ENCODE measurements at regions not wholly inside any gene's neighbourhood (a gene's known extent, or its start where the extent isn't known, plus 50 kb on each side); places are given as distances from the start of the nearest gene placed in this dataset.

DNA sequence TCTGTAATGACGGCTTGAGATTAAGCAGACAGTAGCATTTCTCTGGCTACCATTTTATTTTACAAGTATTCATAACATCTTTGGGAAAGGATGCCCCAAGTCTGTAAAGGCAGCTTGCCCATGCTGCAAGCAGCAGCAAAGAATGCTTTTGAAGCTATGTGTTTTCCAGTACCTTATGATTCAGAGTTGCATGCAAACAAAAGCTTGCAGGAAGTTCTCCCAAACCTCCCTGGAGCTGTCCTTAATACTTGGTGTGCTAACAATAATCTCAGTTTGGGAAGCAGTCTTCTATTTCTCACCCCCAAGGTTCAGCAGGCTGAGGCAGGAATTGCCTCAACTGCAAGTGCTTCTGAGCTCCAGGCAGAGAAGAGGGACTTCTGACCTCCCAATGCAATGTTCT lies 60.8 kb downstream of the CCNA1 start:
- ATAC-seq = no peak
- H3K4me1 Mint-ChIP-seq = no peaks in the 10 kb centered on the region
- no peak overlapping the region for H3K4me3 Mint-ChIP-seq
- no peaks in the 10 kb centered on the region for H3K9me3 Mint-ChIP-seq
- H3K27me3 Mint-ChIP-seq = no peaks in the 10 kb centered on the region
- no peaks in the 10 kb centered on the region for H3K36me3 Mint-ChIP-seq
- H3K27ac Mint-ChIP-seq = no peak overlapping the region

DNA sequence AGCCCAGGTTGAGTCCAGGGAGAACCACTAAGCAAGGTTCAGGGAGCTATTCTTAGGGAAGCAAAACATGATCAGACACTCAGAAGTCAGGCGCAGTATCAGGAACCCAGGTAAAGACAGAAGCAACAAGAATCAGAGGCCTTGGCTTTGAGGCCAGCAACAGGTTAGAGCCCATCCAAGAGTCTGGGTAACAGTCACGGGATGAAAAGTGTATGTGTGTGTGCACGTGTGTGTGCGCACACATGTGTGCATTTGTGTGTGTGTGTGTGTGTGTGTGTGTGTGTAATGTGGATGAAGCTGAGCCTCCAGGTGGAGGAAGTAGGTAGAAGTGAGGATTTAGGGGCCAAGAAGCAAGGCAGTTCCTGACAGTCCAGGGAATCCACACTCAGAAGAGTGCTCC lies 63.1 kb downstream of the CCNA1 start:
- Mint-ChIP-seq H3K4me3 (no peak overlapping the region), H3K9me3 (no peaks in the 10 kb centered on the region), H3K27ac (no peak overlapping the region), H3K4me1 (no peaks in the 10 kb centered on the region), H3K27me3 (no peaks in the 10 kb centered on the region), H3K36me3 (no peaks in the 10 kb centered on the region)
- no peak for ATAC-seq

DNA sequence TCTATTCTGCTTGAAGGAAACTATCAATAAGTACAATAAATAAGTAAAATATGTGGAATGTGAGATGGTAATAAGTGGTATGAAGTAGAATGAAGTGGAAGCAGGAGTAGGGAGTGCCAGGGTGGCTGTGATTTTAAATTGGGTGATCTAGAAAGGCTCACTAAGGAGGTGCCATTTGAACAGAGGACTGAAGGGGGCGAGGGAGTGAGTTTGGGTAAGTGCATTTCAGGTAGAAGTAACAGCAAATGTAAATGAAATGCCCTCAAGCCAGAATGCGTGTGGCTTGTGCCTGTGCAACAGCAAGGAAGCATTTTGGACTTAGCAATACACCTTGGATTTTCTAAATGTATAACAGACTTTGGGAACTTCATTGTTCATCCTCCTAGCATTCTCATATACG lies 77.1 kb downstream of the CCNA1 start:
- no peak overlapping the region for H3K4me3 Mint-ChIP-seq
- H3K36me3 Mint-ChIP-seq = no peaks in the 10 kb centered on the region
- no peak overlapping the region for H3K27ac Mint-ChIP-seq
- ATAC-seq = no peak
- H3K4me1 Mint-ChIP-seq = peaks cover 2% of the 10 kb centered on the region
- H3K27me3 Mint-ChIP-seq = peaks cover 12% of the 10 kb centered on the region
- peaks cover 8% of the 10 kb centered on the region for H3K9me3 Mint-ChIP-seq

DNA sequence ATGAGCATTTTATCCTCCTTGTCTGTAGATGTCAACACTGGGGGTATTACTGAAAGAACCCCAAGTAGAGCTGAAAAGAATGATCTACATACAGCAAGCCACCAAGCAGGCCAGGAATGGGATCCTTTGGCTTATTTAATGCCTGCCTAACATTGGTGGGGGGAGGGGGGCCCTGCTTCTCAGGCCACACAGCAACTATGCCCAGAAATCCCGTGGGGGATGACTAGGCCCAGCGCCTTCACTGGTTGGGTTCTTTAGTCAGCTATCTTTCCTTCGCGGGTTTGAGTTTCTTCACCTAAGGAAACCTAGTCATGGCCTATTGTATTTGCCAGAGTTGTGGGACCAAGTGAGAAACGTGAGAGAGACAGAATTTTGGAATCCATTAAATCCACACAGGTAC lies 80.5 kb downstream of the CCNA1 start:
- peaks cover 3% of the 10 kb centered on the region for H3K9me3 Mint-ChIP-seq
- no peak overlapping the region for H3K27ac Mint-ChIP-seq
- no peaks in the 10 kb centered on the region for H3K36me3 Mint-ChIP-seq
- no peak for ATAC-seq
- H3K4me1 Mint-ChIP-seq = peaks cover 6% of the 10 kb centered on the region
- peaks cover 12% of the 10 kb centered on the region for H3K27me3 Mint-ChIP-seq
- H3K4me3 Mint-ChIP-seq = no peak overlapping the region

DNA sequence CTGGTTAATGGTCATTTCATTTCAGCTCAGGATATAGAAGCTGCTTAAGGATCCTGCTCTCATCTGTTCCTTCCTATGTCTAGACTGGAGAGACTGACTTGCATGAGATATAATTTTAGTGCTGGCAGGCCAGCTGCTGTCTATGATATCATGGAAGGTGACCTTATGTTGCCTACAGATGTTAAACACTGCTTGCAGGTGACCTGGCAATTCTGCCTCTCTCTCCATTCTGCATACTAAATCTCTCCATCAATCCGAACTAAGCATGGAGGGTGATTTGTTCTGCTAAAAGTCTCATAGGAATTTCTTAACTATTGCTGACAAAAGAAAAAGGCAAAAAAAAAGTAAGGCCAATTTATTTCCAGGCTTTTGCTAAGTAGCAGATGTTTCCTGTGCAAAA lies 81.0 kb downstream of the CCNA1 start:
- H3K4me1 Mint-ChIP-seq = peaks cover 6% of the 10 kb centered on the region
- no peak overlapping the region for H3K4me3 Mint-ChIP-seq

DNA sequence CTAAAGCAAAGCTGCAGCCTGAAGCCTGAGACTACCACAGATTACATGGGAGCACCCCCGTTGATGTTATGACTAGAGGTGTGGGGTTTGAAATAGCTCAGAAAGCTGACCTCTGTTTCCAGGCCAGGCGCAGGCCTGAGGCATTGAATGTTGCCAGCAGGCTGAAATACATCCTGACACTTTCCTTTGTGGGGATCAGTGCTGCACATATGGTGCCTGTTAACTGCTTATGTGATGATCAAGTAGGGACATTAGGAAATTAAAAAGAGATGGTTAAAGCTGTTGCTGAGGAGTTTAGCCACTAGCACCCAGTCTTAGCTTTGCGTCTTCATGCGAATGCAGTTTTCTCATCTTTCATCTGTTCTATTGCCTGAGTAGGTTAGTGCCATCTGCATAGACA lies 83.2 kb downstream of the CCNA1 start:
- ATAC-seq = no peak

More for the DNA sequence above, 81.0 kb downstream of the CCNA1 start:
- Mint-ChIP-seq H3K9me3 (peaks cover 3% of the 10 kb centered on the region), H3K27ac (no peak overlapping the region), H3K27me3 (peaks cover 12% of the 10 kb centered on the region), H3K36me3 (no peaks in the 10 kb centered on the region)
- ATAC-seq = no peak

DNA sequence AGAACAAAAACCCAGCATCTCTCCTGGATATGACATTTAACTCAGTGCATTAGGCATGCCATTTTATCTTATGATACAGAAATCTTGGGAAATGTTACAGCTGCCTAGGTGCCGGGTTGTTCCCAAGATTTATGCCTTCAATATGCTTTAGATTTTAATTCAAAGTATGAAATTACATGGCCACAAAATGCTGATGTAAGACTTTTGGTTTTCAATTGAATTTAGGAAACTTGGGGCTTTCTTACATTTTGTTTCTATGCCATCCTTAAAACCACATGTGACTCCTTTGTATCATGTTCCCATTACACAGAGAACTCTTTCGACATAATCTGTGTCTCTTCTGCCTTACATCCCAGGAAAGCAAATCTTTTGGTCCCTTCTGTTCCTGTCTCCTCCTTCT lies 83.9 kb downstream of the CCNA1 start:
- Mint-ChIP-seq H3K27ac (no peak overlapping the region), H3K27me3 (peaks cover 4% of the 10 kb centered on the region), H3K9me3 (peaks cover 3% of the 10 kb centered on the region), H3K4me1 (peaks cover 6% of the 10 kb centered on the region), H3K4me3 (no peak overlapping the region), H3K36me3 (no peaks in the 10 kb centered on the region)
- ATAC-seq = no peak

More for the DNA sequence above, 83.2 kb downstream of the CCNA1 start:
- H3K9me3 Mint-ChIP-seq = peaks cover 3% of the 10 kb centered on the region
- peaks cover 6% of the 10 kb centered on the region for H3K4me1 Mint-ChIP-seq
- H3K27ac Mint-ChIP-seq = no peak overlapping the region
- no peak overlapping the region for H3K4me3 Mint-ChIP-seq
- no peaks in the 10 kb centered on the region for H3K36me3 Mint-ChIP-seq
- peaks cover 12% of the 10 kb centered on the region for H3K27me3 Mint-ChIP-seq

DNA sequence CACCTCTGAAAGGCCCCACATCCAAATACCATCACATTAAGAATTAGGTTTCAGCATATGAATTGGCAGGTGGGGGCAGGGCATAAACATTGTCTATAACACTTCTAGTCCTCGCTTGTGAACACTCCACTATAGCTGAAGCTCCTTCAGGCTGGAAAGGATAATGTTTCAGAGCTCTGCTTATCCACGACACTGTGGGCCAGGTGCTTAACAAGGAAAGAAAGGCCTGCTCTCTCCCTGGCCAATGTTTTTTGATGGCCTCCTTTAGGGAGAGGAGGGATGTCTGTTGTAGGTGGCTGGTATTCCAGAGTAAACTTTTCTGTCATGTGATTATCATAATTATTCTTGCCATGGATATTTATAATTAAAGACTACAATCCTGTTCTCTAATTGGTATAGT lies 86.4 kb downstream of the CCNA1 start:
- no peaks in the 10 kb centered on the region for H3K27me3 Mint-ChIP-seq
- H3K27ac Mint-ChIP-seq = no peak overlapping the region
- no peak overlapping the region for H3K4me3 Mint-ChIP-seq
- no peak for ATAC-seq
- H3K36me3 Mint-ChIP-seq = no peaks in the 10 kb centered on the region
- peaks cover 3% of the 10 kb centered on the region for H3K9me3 Mint-ChIP-seq
- peaks cover 6% of the 10 kb centered on the region for H3K4me1 Mint-ChIP-seq

DNA sequence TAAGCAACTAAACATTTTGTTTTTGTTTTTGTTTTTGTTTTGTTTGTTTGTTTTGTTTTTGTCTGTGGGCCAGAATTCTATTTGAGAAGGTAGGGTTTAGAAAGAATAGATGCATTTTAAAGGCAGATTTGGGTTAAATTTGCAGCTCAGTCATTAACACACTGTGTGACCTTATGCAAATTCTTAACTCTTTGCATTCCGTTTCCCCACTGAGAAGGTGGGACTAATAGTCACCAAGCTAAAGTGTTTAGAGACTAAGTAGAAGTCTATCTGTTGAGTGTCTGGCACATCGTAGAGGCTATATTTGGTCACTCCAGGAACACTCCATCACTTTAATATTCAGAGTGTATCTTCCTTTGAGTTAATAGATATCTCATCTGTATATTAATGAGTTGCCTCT lies 87.1 kb downstream of the CCNA1 start:
- H3K4me3 Mint-ChIP-seq = no peak overlapping the region
- no peaks in the 10 kb centered on the region for H3K27me3 Mint-ChIP-seq
- H3K9me3 Mint-ChIP-seq = peaks cover 1% of the 10 kb centered on the region
- no peaks in the 10 kb centered on the region for H3K36me3 Mint-ChIP-seq
- no peak for ATAC-seq
- no peak overlapping the region for H3K27ac Mint-ChIP-seq
- H3K4me1 Mint-ChIP-seq = peaks cover 3% of the 10 kb centered on the region

DNA sequence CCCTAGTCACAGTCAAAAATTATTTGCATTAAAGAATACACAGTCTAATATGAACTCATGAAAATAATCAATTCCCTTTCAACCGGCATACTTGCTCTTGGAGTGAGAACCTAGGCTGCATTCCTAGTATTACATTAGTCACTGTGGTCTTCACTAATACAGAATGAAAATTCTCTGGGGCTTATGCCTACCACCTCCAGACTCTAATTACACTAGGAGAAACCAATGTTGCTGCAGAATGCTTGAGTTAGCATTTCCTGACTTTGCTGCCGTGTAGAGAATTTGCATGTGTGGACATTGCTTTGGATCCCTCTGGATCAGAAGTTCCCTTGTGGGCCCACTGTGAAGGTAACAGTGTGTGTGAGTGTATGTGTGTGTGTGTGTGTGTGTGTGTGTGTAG lies 87.8 kb downstream of the CCNA1 start:
- no peaks in the 10 kb centered on the region for H3K4me1 Mint-ChIP-seq
- H3K36me3 Mint-ChIP-seq = no peaks in the 10 kb centered on the region
- no peak overlapping the region for H3K4me3 Mint-ChIP-seq
- no peaks in the 10 kb centered on the region for H3K9me3 Mint-ChIP-seq
- no peak for ATAC-seq
- H3K27ac Mint-ChIP-seq = no peak overlapping the region
- no peaks in the 10 kb centered on the region for H3K27me3 Mint-ChIP-seq

DNA sequence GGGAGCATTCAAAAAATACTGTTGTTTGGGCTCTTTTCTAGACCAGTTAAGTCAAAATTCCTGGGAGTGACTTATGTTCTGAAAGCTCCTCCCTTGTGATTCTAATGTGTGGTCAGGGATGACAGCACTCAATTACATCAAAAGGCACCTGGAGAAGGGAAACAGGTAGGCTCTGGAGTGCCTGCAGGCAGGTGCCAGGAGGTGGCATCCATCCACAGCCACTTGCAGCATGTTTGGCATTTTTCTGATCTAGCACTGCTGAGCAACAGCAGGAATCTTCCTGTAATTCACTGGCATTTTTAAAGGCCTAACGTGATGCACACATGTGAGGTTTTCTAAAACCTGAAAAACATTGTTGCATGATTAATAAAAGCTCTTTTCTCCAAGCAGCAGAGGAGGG lies 94.6 kb downstream of the CCNA1 start:
- Mint-ChIP-seq H3K9me3 (peaks cover 4% of the 10 kb centered on the region), H3K27ac (no peak overlapping the region), H3K36me3 (no peaks in the 10 kb centered on the region), H3K4me3 (no peak overlapping the region), H3K4me1 (no peaks in the 10 kb centered on the region), H3K27me3 (no peaks in the 10 kb centered on the region)
- no peak for ATAC-seq

DNA sequence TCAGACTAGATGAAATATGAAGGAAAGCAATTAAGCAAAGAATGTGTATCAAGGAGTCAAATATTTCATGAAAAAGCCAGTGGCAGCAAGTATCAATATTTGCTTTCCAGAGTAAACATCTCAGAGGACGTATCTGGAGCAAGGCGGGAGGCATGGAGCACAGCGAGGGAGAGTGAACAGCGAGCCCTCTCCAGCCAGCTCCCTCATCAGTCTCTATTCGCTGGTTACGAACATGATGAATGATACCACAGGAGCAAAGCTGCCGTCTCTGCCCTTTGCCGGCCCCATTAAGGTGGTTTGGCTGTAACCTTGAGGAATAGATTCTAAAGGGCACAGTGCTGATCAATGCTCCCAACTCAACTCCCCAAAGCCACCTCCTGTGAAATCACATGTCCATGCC lies 95.8 kb downstream of the CCNA1 start:
- no peaks in the 10 kb centered on the region for H3K36me3 Mint-ChIP-seq
- no peak for ATAC-seq
- peaks cover 4% of the 10 kb centered on the region for H3K9me3 Mint-ChIP-seq
- no peak overlapping the region for H3K4me3 Mint-ChIP-seq
- H3K27ac Mint-ChIP-seq = no peak overlapping the region
- no peaks in the 10 kb centered on the region for H3K4me1 Mint-ChIP-seq
- H3K27me3 Mint-ChIP-seq = no peaks in the 10 kb centered on the region

DNA sequence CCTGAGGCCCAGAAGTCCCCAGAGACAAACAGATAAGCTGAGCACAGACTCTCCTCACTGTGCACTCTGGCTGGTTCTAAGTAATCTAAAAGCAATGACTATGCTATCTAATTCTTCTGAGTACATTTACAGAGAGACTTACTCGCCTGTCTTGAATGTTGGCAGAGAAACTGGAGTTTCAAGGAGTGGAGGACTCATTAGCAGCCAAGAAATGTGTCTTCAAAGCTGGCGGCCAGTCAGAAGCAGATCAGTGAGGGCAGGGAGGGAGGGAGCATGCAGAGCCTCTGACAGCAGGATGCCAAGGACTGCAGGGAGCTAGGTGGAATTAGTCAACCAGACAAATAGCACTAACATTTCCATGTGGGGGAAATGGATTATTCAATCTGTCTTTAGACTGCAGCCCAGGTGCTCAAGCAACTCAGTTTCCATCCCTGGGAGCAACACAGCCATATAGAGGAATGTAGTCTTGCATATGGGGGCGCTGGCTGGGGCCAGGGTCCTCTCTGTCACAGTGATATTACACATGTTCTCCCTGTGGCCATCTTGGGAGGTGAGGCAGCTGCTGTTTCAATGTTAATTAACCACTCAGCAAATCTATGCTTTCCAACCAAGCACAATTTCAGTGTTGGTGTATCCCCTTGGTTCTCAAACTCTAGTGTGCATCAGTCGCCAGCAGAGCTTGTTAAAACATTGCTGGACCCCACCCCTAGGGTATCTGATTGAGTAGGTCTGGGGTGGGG lies 97.9 kb downstream of the CCNA1 start:
- ATAC-seq = no peak
- Mint-ChIP-seq H3K27me3 (no peaks in the 10 kb centered on the region), H3K4me1 (no peaks in the 10 kb centered on the region), H3K4me3 (no peak overlapping the region), H3K9me3 (peaks cover 4% of the 10 kb centered on the region), H3K27ac (no peak overlapping the region), H3K36me3 (no peaks in the 10 kb centered on the region)

DNA sequence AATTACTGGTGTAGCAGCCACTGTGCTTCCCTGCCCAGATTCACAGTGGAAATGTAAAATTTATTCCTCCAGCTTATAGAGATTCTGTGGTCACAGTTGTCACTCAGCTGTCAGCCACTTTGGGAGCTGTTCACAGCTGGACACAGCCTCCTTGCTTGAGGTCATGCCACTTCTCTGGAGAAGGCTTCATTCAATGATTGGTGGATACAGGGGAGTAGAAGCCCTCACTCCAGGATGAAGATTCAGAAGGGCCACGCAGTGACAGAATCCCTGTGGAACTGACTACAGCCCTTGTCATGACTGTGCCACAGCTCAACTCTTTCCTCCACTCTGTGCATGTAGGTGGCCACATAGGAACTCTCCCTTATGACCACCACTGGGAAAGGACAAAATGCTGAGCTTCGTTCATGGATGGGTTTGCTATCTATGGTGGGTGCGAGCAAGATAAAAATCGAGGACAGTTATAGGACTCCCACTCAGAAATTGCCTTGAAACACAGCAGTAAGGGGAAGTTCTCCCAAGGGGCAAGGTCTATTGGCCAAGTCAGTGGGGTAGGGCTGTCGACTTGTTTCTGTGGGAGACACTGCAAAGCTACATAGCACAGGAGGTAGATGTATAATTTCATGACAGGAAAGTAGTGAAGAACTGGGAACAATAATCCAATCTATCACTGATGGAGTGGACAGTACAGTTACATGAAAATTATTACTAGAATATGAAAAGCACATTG lies 98.7 kb downstream of the CCNA1 start:
- Mint-ChIP-seq H3K27me3 (no peaks in the 10 kb centered on the region), H3K9me3 (peaks cover 4% of the 10 kb centered on the region), H3K27ac (no peak overlapping the region), H3K36me3 (no peaks in the 10 kb centered on the region), H3K4me3 (no peak overlapping the region), H3K4me1 (no peaks in the 10 kb centered on the region)
- no peak for ATAC-seq

DNA sequence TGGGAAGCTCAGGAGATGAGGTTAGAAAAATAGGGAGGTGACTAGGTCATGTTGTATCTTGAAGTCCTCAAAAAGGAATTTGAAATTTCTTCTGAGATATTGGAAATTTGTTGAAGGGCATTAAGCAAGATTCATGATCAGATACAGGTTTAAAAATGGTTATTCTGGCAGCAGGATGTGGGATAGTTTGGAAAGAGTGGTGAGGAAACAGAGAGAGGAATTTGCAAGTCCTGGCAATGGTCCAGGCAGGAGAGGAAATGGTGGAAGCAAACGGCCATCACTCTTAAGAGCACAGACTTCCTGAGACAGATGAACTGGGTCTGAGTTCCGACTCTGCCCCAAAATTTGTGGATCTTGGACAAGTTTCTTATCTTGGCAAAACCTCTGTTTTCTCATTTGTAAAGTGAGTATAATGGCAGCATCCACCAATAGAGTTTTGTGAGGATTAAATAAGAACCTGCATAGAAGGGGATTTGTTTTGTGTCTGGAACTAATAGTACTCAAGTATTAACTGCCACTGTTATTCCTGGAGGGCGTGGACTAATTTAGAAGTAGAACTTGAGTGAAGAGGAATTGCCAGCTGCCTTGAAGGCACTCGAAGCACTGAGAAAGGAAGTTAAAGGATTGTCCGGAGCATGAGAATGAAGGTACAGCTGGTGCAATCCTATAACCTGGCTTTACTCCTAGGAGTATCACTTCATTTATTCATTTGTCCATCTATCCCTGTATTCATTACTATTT lies 99.6 kb downstream of the CCNA1 start:
- no peak overlapping the region for H3K27ac Mint-ChIP-seq
- H3K4me3 Mint-ChIP-seq = no peak overlapping the region
- H3K9me3 Mint-ChIP-seq = no peaks in the 10 kb centered on the region
- H3K36me3 Mint-ChIP-seq = no peaks in the 10 kb centered on the region
- no peaks in the 10 kb centered on the region for H3K27me3 Mint-ChIP-seq
- H3K4me1 Mint-ChIP-seq = no peaks in the 10 kb centered on the region
- ATAC-seq = no peak

DNA sequence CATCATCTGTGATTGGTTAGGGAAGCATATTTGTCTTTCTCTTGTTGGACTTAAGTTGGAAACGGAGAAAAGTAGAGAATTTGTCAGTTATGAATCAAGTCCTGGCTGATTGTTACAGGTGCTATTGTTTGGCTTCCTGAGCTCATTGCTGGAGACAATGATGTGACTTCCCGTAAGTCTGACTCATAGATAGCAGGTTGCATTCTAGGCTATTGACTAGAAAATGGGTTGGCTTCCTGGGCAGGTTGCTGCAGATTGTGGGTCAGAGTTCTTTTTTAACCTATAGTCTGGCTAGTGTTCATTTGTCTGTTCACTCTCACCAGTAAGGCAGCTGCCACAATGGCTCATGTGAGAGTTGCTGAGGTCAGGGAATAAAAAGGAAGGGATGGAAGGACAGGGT lies 101.5 kb downstream of the CCNA1 start:
- Mint-ChIP-seq H3K4me3 (no peak overlapping the region), H3K27me3 (no peaks in the 10 kb centered on the region), H3K9me3 (peaks cover 3% of the 10 kb centered on the region), H3K27ac (no peak overlapping the region), H3K4me1 (no peaks in the 10 kb centered on the region), H3K36me3 (no peaks in the 10 kb centered on the region)
- ATAC-seq = no peak

Data from stimulated activated memory B cell treated with anti-CD40 and anti-IgM and Interleukin-4, amounts not matched to agents 10 μg/mL and 1 μg/mL and 100 μg/mL, for 72 hours (primary cell).